OCI-LY7 (cell line): ENCODE measurements at regions not wholly inside any gene's neighbourhood (a gene's known extent, or its start where the extent isn't known, plus 50 kb on each side); places are given as distances from the start of the nearest gene placed in this dataset.

Experiments used
- CTCF ChIP-seq: fragments of 200-600 bp; sonication (generic); conservative IDR thresholded peaks from 2 replicates; pipeline ENCODE4 v1.5.1; 2014; ENCODE audit warnings: mild to moderate bottlenecking, antibody characterized with exemption, low read length, moderate library complexity, mixed read lengths
- EZH2phosphoT487 ChIP-seq: fragments of 200-600 bp; sonication (generic); IDR thresholded peaks from 2 replicates; pipeline ENCODE4 v1.6.1; 2018; ENCODE audit warnings: low read depth, borderline replicate concordance, mild to moderate bottlenecking, mixed run types, antibody characterized with exemption, low read length, moderate library complexity, mixed read lengths

- no peak for TF ChIP-seq CTCF
- TF ChIP-seq EZH2phosphoT487 = no peak
Measured at GRCh38 chr10:128180843-128181242, 54.6 kb upstream of the MKI67 start.
